BJ (cell line): ENCODE measurements at regions not wholly inside any gene's neighbourhood (a gene's known extent, or its start where the extent isn't known, plus 50 kb on each side); places are given as distances from the start of the nearest gene placed in this dataset.

Experiments used
- CTCF ChIA-PET: fragments of 350-600 bp; formaldehyde crosslinking; extraction: SDS; loops from one replicate; lab custom pipeline; 2021; ENCODE audit warnings: antibody characterized with exemption, inconsistent platforms; lab: Yijun Ruan, JAX
- POLR2A ChIA-PET: fragments of 300-600 bp; sonication (Branson Sonifier 250); formaldehyde crosslinking; extraction: SDS; loops from one replicate; lab custom pipeline; 2021; ENCODE audit warnings: antibody characterized with exemption; lab: Charles Lee
- DNase-seq: peaks from one replicate; pipeline ENCODE4 v3.0.0-alpha.2; 2011; ENCODE audit warnings: low read depth
- H3K27me3 ChIP-seq: 2 replicates; pipeline ENCODE4 v1.6.0; 2011; ENCODE audit warnings: low read length; ENCODE audit not compliant: control insufficient read depth, insufficient read depth
- H3K36me3 ChIP-seq: 2 replicates; pipeline ENCODE4 v1.5.1; 2011; ENCODE audit warnings: low read length; ENCODE audit not compliant: control insufficient read depth, insufficient read depth
- H3K4me3 ChIP-seq: 2 replicates; pipeline ENCODE4 v1.5.1; 2011; ENCODE audit warnings: low read depth, mild to moderate bottlenecking, control low read depth, low read length
- TF ChIP-seq, protein P1 (sequence below): IDR thresholded peaks from 2 replicates; pipeline ENCODE4 v1.5.1; 2011; ENCODE audit warnings: low read depth, mild to moderate bottlenecking, control low read depth, inconsistent platforms, low read length, moderate library complexity; ENCODE audit not compliant: insufficient read depth

DNA sequence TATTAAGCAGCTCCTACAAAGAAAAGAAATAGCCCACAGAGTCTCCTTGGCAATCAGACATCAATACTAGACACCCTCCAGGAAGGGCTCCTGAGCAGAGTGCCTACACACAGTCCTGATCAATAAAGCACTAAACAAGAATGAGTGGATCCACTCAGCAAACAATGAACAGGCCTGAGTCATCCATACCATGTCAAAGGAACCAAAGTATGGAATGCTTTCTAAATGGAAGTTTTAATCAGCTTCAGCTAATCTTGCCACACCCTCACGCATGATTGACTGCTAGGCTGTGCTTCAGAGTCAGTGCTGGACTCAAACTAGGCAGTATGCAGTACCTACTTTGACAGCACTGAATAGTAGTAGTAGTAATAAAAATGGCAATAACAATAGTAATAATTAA lies 392.7 kb upstream of the HTR2A start:
- CTCF ChIA-PET = no interaction called here
- TF ChIP-seq, protein P1, sequence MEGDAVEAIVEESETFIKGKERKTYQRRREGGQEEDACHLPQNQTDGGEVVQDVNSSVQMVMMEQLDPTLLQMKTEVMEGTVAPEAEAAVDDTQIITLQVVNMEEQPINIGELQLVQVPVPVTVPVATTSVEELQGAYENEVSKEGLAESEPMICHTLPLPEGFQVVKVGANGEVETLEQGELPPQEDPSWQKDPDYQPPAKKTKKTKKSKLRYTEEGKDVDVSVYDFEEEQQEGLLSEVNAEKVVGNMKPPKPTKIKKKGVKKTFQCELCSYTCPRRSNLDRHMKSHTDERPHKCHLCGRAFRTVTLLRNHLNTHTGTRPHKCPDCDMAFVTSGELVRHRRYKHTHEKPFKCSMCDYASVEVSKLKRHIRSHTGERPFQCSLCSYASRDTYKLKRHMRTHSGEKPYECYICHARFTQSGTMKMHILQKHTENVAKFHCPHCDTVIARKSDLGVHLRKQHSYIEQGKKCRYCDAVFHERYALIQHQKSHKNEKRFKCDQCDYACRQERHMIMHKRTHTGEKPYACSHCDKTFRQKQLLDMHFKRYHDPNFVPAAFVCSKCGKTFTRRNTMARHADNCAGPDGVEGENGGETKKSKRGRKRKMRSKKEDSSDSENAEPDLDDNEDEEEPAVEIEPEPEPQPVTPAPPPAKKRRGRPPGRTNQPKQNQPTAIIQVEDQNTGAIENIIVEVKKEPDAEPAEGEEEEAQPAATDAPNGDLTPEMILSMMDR = no peak
- Histone ChIP-seq H3K4me3 (no peak overlapping the region), H3K36me3 (no peaks in the 10 kb centered on the region), H3K27me3 (no peaks in the 10 kb centered on the region)
- DNase-seq = no peak
- POLR2A ChIA-PET = no interaction called here

DNA sequence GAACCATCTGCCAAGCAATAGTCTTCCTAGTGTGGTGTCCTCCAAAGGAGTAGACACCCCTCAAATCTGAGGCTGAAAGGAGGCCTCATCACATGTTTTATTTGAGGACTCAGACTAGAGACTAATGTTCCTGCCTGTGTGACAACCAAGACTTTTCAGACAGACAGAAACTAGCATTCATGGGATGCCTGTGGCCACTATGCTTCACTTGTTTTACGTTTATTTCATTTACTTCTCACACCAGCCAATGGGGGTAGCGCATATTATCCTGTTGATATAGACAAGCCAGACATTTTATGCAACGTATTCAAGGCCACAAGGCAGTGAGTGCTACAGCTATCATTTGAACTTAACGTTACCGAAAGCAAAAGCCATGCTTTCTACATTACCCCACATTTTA lies 391.7 kb upstream of the HTR2A start:
- no peak overlapping the region for H3K4me3 ChIP-seq
- CTCF ChIA-PET = no interaction called here
- TF ChIP-seq, protein P1 = no peak
- H3K36me3 ChIP-seq = no peaks in the 10 kb centered on the region
- POLR2A ChIA-PET = no interaction called here
- no peak for DNase-seq
- no peaks in the 10 kb centered on the region for H3K27me3 ChIP-seq

DNA sequence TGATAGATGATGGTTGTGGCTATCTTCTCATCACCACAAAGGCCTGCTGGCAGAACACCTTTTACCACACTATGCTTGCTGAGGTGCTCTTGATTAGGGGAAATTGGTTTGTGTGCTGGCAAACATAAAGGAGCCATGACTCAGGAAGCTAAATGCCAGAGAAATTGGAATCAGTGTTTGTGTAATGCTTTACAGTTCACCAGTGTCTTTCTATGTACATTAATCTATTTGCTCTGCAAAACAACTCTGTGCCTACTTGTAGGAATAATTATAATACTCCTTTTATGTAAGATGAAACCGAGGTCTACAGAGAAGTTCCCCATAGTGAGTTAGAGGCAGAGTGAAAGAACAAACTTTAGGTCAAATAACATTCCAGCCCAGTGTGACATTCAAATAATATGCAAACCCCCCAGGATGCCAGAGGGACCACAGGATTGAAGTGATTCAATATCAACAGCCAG lies 390.5 kb upstream of the HTR2A start:
- no peaks in the 10 kb centered on the region for H3K27me3 ChIP-seq
- POLR2A ChIA-PET = no interaction called here
- TF ChIP-seq, protein P1 = no peak
- H3K36me3 ChIP-seq = no peaks in the 10 kb centered on the region
- CTCF ChIA-PET = interaction anchor here (1.4 to 1.6 kb wide), 2 partner anchors 9 to 314 kb away, joined by 3 to 4 read pairs; no protein-coding TSS in a partner anchor
- no peak overlapping the region for H3K4me3 ChIP-seq
- DNase-seq = no peak

DNA sequence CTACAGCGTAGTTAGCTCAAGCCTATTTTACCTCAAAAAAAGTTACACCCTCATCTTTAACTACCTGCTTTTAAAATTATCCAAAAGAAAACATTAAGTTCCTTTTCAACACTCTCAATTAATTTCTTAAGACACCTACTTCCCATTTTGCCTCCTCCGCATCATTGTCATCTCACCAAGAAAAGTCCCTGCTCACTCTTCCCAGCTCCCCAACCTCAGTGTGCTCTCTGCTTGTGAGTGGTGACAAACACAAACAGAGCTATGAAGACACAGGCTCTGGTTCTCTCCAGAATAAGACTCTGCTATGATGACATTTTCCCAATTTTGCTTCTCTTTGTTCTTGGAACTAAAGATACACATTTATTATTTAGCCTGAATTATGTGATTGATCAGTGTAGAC lies 385.1 kb upstream of the HTR2A start:
- TF ChIP-seq, protein P1 = no peak
- ChIA-PET POLR2A (interaction anchor here (0.6 kb wide), 1 partner anchor 10 kb away, joined by 3 read pairs; no protein-coding TSS in a partner anchor), CTCF (no interaction called here)
- H3K27me3 ChIP-seq = no peaks in the 10 kb centered on the region
- DNase-seq = no peak
- H3K36me3 ChIP-seq = no peaks in the 10 kb centered on the region
- no peak overlapping the region for H3K4me3 ChIP-seq

DNA sequence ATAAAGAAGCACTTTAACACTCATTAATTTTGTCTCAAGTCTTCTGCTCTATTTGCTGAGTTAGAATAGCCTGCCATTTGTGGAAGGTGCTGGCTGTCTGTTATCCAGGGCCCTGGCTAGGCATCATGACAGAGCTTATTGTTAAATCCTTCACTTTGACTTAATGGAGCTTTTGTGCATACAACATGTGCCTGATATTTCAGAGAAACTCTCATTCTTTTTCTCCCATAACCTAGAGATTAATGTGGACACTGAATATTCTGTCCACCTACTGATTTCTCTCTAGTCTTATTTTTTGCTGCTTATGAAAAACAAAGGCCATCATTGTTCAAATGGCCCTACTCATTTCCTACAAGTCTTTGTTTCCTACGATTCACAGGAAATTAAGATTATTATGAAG lies 383.1 kb upstream of the HTR2A start:
- DNase-seq = no peak
- ChIA-PET CTCF (no interaction called here), POLR2A (no interaction called here)
- H3K4me3 ChIP-seq = no peak overlapping the region
- H3K36me3 ChIP-seq = no peaks in the 10 kb centered on the region
- H3K27me3 ChIP-seq = no peaks in the 10 kb centered on the region
- TF ChIP-seq, protein P1 = no peak
